Stimulated activated memory B cell treated with anti-CD40 and anti-IgM and Interleukin-4, amounts not matched to agents 10 μg/mL and 1 μg/mL and 100 μg/mL, for 72 hours (primary cell): ENCODE measurements at regions not wholly inside any gene's neighbourhood (a gene's known extent, or its start where the extent isn't known, plus 50 kb on each side); places are given as distances from the start of the nearest gene placed in this dataset.

Experiments used
- ATAC-seq: fragments of 150-1000 bp; cut with Tn5 transposase; 2 replicates; pipeline ENCODE4 v1.10.0; 2021
- H3K27ac Mint-ChIP-seq: one replicate; pipeline ENCODE4 v1.8.0; 2022; ENCODE audit warnings: mild to moderate bottlenecking, mixed read lengths
- H3K27me3 Mint-ChIP-seq: one replicate; pipeline ENCODE4 v1.8.0; 2022; ENCODE audit warnings: mixed read lengths
- H3K36me3 Mint-ChIP-seq: one replicate; pipeline ENCODE4 v1.8.0; 2022; ENCODE audit warnings: mixed read lengths
- H3K4me1 Mint-ChIP-seq: one replicate; pipeline ENCODE4 v1.8.0; 2022; ENCODE audit warnings: mixed read lengths
- H3K4me3 Mint-ChIP-seq: one replicate; pipeline ENCODE4 v1.8.0; 2022; ENCODE audit warnings: mild to moderate bottlenecking, moderate library complexity, mixed read lengths
- H3K9me3 Mint-ChIP-seq: one replicate; pipeline ENCODE4 v1.8.0; 2022; ENCODE audit warnings: mixed read lengths

- H3K36me3 Mint-ChIP-seq, result no peaks in the 10 kb centered on the region
- H3K4me3 Mint-ChIP-seq, result no peak overlapping the region
- no peaks in the 10 kb centered on the region for H3K27me3 Mint-ChIP-seq
- H3K9me3 Mint-ChIP-seq, result no peaks in the 10 kb centered on the region
- no peak for ATAC-seq
- no peaks in the 10 kb centered on the region for H3K4me1 Mint-ChIP-seq
- no peak overlapping the region for H3K27ac Mint-ChIP-seq
Observed at GRCh38 chr15:47293466-47294162, 423.7 kb upstream of the SEMA6D start.

GRCh38 chr15:47294765-47295259 lies 422.5 kb upstream of the SEMA6D start:
- no peak for ATAC-seq
- no peak overlapping the region for H3K4me3 Mint-ChIP-seq
- no peaks in the 10 kb centered on the region for H3K9me3 Mint-ChIP-seq
- no peaks in the 10 kb centered on the region for H3K4me1 Mint-ChIP-seq
- no peaks in the 10 kb centered on the region for H3K36me3 Mint-ChIP-seq
- no peaks in the 10 kb centered on the region for H3K27me3 Mint-ChIP-seq
- H3K27ac Mint-ChIP-seq, result no peak overlapping the region

- Mint-ChIP-seq H3K27ac (no peak overlapping the region), H3K9me3 (no peaks in the 10 kb centered on the region), H3K27me3 (no peaks in the 10 kb centered on the region), H3K4me1 (no peaks in the 10 kb centered on the region), H3K36me3 (no peaks in the 10 kb centered on the region), H3K4me3 (no peak overlapping the region)
- no peak for ATAC-seq
Observed at GRCh38 chr15:47296881-47297280, 420.4 kb upstream of the SEMA6D start.

GRCh38 chr15:47299846-47300434 lies 417.4 kb upstream of the SEMA6D start:
- no peaks in the 10 kb centered on the region for H3K36me3 Mint-ChIP-seq
- H3K4me3 Mint-ChIP-seq, result no peak overlapping the region
- H3K4me1 Mint-ChIP-seq, result no peaks in the 10 kb centered on the region
- ATAC-seq, result no peak
- no peaks in the 10 kb centered on the region for H3K27me3 Mint-ChIP-seq
- peaks cover 3% of the 10 kb centered on the region for H3K9me3 Mint-ChIP-seq
- H3K27ac Mint-ChIP-seq, result no peak overlapping the region

DNA sequence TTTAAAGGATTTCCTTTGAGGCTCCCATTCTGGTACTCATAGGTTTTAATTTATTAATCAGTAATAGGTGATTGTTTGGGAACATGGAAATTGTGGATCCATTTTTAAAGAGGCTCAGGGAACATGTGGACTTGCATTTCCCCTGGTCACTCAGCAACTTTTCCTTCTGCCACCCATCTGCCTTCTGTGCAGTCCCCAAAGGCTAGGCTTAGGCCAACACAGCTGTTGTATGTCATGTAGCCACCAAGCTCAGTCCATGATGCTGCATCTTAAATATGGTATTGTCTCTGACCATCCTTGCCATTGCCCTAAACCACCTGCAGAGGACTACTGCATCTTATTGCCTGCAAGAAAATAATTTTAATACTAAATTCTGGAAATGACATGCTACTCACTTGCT lies 416.7 kb upstream of the SEMA6D start:
- Mint-ChIP-seq H3K4me1 (no peaks in the 10 kb centered on the region), H3K4me3 (no peak overlapping the region), H3K27ac (no peak overlapping the region), H3K27me3 (no peaks in the 10 kb centered on the region), H3K9me3 (peaks cover 3% of the 10 kb centered on the region), H3K36me3 (no peaks in the 10 kb centered on the region)
- ATAC-seq, result no peak

DNA sequence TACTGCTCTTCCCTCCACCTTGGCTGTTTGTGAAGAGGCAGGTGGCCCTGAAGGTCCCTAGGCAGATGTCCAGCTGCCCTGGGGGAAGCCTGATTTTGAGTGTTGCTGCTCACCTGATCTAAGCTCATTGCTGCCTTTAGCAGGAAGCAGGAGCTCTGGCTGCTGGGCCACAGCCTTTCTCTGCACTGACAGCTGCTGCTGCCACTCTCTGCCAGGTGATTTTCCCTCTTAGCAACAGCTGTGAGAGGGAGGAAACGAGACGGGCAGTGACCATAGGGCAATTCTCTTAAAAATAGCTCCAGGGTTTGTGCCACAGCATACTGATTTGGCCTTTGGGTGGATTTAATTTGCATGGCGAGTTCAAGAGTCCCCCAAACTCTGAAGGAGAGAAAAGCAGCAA lies 415.8 kb upstream of the SEMA6D start:
- Mint-ChIP-seq H3K27me3 (no peaks in the 10 kb centered on the region), H3K4me3 (no peak overlapping the region), H3K36me3 (no peaks in the 10 kb centered on the region), H3K9me3 (peaks cover 3% of the 10 kb centered on the region), H3K4me1 (no peaks in the 10 kb centered on the region), H3K27ac (no peak overlapping the region)
- ATAC-seq, result no peak

DNA sequence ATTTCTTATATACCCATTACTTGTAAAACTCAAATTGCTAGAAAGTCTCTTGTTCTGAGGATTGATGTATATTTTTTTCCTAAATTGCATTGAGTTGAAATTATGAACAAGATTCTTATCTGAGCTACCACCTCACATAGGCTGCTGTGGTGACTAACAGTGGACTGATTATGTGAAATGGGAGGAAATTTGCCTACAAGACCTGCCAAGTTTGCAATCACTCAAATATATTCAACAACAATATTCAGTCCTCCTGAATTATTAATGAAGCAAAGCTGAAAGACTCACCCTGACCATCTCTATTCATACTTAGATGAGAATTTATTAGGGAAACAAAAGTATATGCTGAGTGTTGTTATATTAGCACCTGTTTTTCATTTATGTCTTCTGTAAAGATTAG lies 412.6 kb upstream of the SEMA6D start:
- no peak overlapping the region for H3K27ac Mint-ChIP-seq
- no peak for ATAC-seq
- peaks cover 3% of the 10 kb centered on the region for H3K9me3 Mint-ChIP-seq
- H3K27me3 Mint-ChIP-seq, result no peaks in the 10 kb centered on the region
- no peak overlapping the region for H3K4me3 Mint-ChIP-seq
- H3K36me3 Mint-ChIP-seq, result no peaks in the 10 kb centered on the region
- no peaks in the 10 kb centered on the region for H3K4me1 Mint-ChIP-seq

- Mint-ChIP-seq H3K9me3 (peaks cover 8% of the 10 kb centered on the region), H3K4me1 (no peaks in the 10 kb centered on the region), H3K36me3 (no peaks in the 10 kb centered on the region), H3K27me3 (no peaks in the 10 kb centered on the region), H3K4me3 (no peak overlapping the region), H3K27ac (no peak overlapping the region)
- no peak for ATAC-seq
Observed at GRCh38 chr15:47312161-47312560, 405.1 kb upstream of the SEMA6D start.

- Mint-ChIP-seq H3K36me3 (no peaks in the 10 kb centered on the region), H3K9me3 (no peaks in the 10 kb centered on the region), H3K27me3 (no peaks in the 10 kb centered on the region), H3K4me3 (no peak overlapping the region), H3K27ac (no peak overlapping the region), H3K4me1 (no peaks in the 10 kb centered on the region)
- no peak for ATAC-seq
Observed at GRCh38 chr15:47326410-47327333, 390.6 kb upstream of the SEMA6D start.

DNA sequence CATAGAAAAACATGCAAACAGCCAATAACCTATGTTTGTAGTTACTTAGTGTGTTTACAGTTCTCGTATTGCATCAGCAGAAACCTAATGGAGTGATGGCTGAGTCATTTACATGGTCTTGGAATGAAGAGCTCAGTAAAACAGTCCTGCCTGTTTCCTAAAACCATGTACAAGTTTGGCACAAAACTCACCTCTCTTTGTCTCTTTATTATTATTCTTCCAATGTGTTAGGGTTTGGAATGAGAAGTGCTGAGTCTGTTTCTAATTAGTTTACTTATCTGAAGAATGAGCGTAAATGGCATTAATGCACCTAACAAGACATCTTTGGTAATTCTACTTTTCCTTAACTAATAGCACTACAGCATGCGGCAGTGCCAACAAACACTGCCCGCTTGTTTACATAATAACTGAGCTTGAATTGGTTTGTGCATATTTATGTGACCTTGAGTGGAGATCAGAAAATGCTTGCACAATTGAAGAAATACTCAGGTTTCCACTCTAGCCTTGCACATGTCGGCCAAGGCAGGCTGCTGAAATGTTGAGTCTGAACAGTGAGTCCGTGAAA lies 385.4 kb upstream of the SEMA6D start:
- peaks cover 2% of the 10 kb centered on the region for H3K9me3 Mint-ChIP-seq
- H3K27me3 Mint-ChIP-seq, result no peaks in the 10 kb centered on the region
- H3K4me1 Mint-ChIP-seq, result no peaks in the 10 kb centered on the region
- H3K27ac Mint-ChIP-seq, result no peak overlapping the region
- no peak overlapping the region for H3K4me3 Mint-ChIP-seq
- no peaks in the 10 kb centered on the region for H3K36me3 Mint-ChIP-seq
- ATAC-seq, result no peak

GRCh38 chr15:47332481-47332880 lies 384.8 kb upstream of the SEMA6D start:
- H3K36me3 Mint-ChIP-seq, result no peaks in the 10 kb centered on the region
- no peaks in the 10 kb centered on the region for H3K4me1 Mint-ChIP-seq
- H3K27me3 Mint-ChIP-seq, result no peaks in the 10 kb centered on the region
- no peak overlapping the region for H3K27ac Mint-ChIP-seq
- peaks cover 2% of the 10 kb centered on the region for H3K9me3 Mint-ChIP-seq
- no peak for ATAC-seq
- H3K4me3 Mint-ChIP-seq, result no peak overlapping the region

DNA sequence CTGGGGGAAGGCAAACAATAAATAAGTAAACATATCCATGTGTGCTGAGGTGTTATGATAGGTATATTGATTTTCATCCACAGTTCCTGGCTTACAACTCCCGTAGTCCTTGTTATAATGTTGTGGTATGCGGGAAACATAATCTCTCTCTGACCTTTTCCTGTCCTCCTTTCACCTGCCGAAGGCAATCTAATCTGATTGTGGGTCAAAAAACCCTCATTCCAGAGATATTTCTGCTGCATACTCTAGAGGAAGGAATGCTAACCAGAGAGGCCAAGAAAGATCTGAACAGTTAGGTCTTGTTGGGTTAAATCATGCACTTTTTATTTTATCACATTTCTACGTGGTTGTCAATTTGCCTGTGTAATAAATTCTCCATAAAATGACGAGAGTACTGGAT lies 383.6 kb upstream of the SEMA6D start:
- ATAC-seq, result no peak
- no peak overlapping the region for H3K4me3 Mint-ChIP-seq
- no peaks in the 10 kb centered on the region for H3K4me1 Mint-ChIP-seq
- no peaks in the 10 kb centered on the region for H3K27me3 Mint-ChIP-seq
- H3K9me3 Mint-ChIP-seq, result peaks cover 2% of the 10 kb centered on the region
- H3K36me3 Mint-ChIP-seq, result no peaks in the 10 kb centered on the region
- no peak overlapping the region for H3K27ac Mint-ChIP-seq

- H3K9me3 Mint-ChIP-seq, result peaks cover 2% of the 10 kb centered on the region
- H3K27ac Mint-ChIP-seq, result no peak overlapping the region
- no peaks in the 10 kb centered on the region for H3K4me1 Mint-ChIP-seq
- no peak overlapping the region for H3K4me3 Mint-ChIP-seq
- H3K27me3 Mint-ChIP-seq, result no peaks in the 10 kb centered on the region
- ATAC-seq, result no peak
- H3K36me3 Mint-ChIP-seq, result no peaks in the 10 kb centered on the region
Observed at GRCh38 chr15:47334805-47335535, 382.3 kb upstream of the SEMA6D start.

DNA sequence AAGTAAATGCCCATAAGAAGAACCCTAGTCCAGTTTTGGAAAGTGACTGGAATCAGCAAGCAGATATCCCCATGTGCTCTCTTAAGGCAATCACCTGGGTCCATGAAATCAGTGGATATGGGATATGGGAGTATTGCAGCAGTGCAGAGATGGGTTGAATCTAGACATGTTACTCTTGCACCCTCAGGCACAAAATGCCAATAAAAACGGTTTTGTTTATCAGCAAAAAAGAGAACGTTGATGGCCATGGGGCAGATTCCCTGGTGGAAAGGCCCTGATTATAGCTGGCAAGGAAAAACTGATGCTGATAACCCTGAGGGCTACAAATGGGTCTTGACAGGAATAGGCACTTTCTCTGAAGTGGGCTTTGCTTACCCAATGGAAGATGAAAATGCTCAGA lies 380.2 kb upstream of the SEMA6D start:
- Mint-ChIP-seq H3K36me3 (no peaks in the 10 kb centered on the region), H3K27me3 (no peaks in the 10 kb centered on the region), H3K4me3 (no peak overlapping the region), H3K27ac (no peak overlapping the region), H3K4me1 (no peaks in the 10 kb centered on the region), H3K9me3 (peaks cover 2% of the 10 kb centered on the region)
- no peak for ATAC-seq

- Mint-ChIP-seq H3K36me3 (no peaks in the 10 kb centered on the region), H3K9me3 (peaks cover 2% of the 10 kb centered on the region), H3K4me1 (no peaks in the 10 kb centered on the region), H3K4me3 (no peak overlapping the region), H3K27ac (no peak overlapping the region), H3K27me3 (no peaks in the 10 kb centered on the region)
- ATAC-seq, result no peak
Observed at GRCh38 chr15:47337836-47338235, 379.5 kb upstream of the SEMA6D start.
